DOHH2 (cell line): ENCODE measurements at regions not wholly inside any gene's neighbourhood (a gene's known extent, or its start where the extent isn't known, plus 50 kb on each side); places are given as distances from the start of the nearest gene placed in this dataset.

Experiments
- H3F3A ChIP-seq: fragments of 200-600 bp; sonication (generic), shearing (Covaris generic); 2 replicates; pipeline ENCODE4 v1.6.0; 2016; ENCODE audit warnings: antibody characterized with exemption, mild to moderate bottlenecking; ENCODE audit not compliant: control insufficient read depth, insufficient read depth
- H3K27ac ChIP-seq: fragments of 200-600 bp; sonication (generic); 2 replicates; pipeline ENCODE4 v1.5.1; 2014; ENCODE audit warnings: low read depth, mild to moderate bottlenecking, low read length, moderate library complexity
- H3K27me3 ChIP-seq: fragments of 200-600 bp; sonication (generic); 2 replicates; pipeline ENCODE4 v1.6.1; 2014; ENCODE audit warnings: mild to moderate bottlenecking, low read length, mixed read lengths; ENCODE audit not compliant: control insufficient read depth
- H3K36me3 ChIP-seq: fragments of 200-600 bp; sonication (generic); 2 replicates; pipeline ENCODE4 v1.6.1; 2014; ENCODE audit warnings: mild to moderate bottlenecking, low read length, moderate library complexity, mixed read lengths; ENCODE audit not compliant: control insufficient read depth
- H3K4me1 ChIP-seq: fragments of 200-600 bp; sonication (generic); 2 replicates; pipeline ENCODE4 v1.6.1; 2014; ENCODE audit warnings: mild to moderate bottlenecking, low read length, mixed read lengths; ENCODE audit not compliant: control insufficient read depth
- H3K4me2 ChIP-seq: fragments of 200-600 bp; sonication (generic); 2 replicates; pipeline ENCODE4 v1.6.0; 2014; ENCODE audit warnings: mild to moderate bottlenecking, low read length, moderate library complexity
- H3K4me3 ChIP-seq: fragments of 200-600 bp; sonication (generic); 2 replicates; pipeline ENCODE4 v1.5.1; 2014; ENCODE audit warnings: mild to moderate bottlenecking, low read length, mixed read lengths
- H3K79me2 ChIP-seq: fragments of 200-600 bp; sonication (generic); 2 replicates; pipeline ENCODE4 v1.6.1; 2014; ENCODE audit warnings: mild to moderate bottlenecking, low read length, mixed read lengths; ENCODE audit not compliant: control insufficient read depth
- H3K9me2 ChIP-seq: fragments of 200-600 bp; sonication (generic); replicated peaks from 2 replicates; pipeline ENCODE4 v1.6.1; 2014; ENCODE audit warnings: mild to moderate bottlenecking, low read length, mixed read lengths; ENCODE audit not compliant: control insufficient read depth
- H3K9me3 ChIP-seq: fragments of 200-600 bp; sonication (generic); 2 replicates; pipeline ENCODE4 v1.6.1; 2014; ENCODE audit warnings: antibody characterized with exemption, low read length, mixed read lengths; ENCODE audit not compliant: control insufficient read depth, insufficient read depth
- H4K20me1 ChIP-seq: fragments of 200-600 bp; sonication (generic); 2 replicates; pipeline ENCODE4 v1.6.0; 2014; ENCODE audit warnings: low read depth, mild to moderate bottlenecking, antibody characterized with exemption, low read length, moderate library complexity; ENCODE audit not compliant: control insufficient read depth, insufficient read depth
- EZH2phosphoT487 ChIP-seq: fragments of 200-600 bp; sonication (generic); IDR thresholded peaks from 2 replicates; pipeline ENCODE4 v1.6.1; 2017; ENCODE audit warnings: borderline replicate concordance, mild to moderate bottlenecking, antibody characterized with exemption, low read length, moderate library complexity, mixed read lengths
- TF ChIP-seq, protein P1 (sequence below): fragments of 200-600 bp; sonication (generic); IDR thresholded peaks from one replicate; pipeline ENCODE4 v1.5.1; 2014; ENCODE audit warnings: antibody characterized with exemption, mild to moderate bottlenecking, low read depth, low read length; ENCODE audit not compliant: poor library complexity, severe bottlenecking

DNA sequence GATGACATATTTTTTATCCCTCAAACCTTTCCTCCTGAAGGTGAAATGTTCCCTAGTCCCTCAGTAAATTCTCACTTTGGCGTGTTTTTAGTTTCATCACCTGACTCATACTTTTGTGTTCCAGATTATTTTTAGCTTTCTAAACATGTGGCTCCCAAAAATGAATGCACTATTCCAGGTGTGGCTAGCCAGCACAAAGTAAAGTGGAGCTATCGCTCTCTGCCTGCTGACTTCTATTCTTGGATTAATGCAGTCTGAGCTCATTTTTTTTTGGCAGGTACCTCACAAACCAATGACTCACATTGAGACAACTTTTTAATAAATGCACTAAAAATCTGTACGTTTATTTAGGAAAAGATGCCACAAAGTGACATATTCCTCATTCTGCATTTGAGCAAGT, 58.8 kb upstream of the LANCL2 start:
- peaks cover 33% of the 10 kb centered on the region for H3K4me1 ChIP-seq
- no peaks in the 10 kb centered on the region for H3K9me2 ChIP-seq
- H4K20me1 ChIP-seq: no peaks in the 10 kb centered on the region
- H3K36me3 ChIP-seq: no peaks in the 10 kb centered on the region
- no peaks in the 10 kb centered on the region for H3K79me2 ChIP-seq
- H3F3A ChIP-seq: no peaks in the 10 kb centered on the region
- H3K27ac ChIP-seq: no peak overlapping the region
- no peak overlapping the region for H3K4me2 ChIP-seq
- TF ChIP-seq, protein P1, sequence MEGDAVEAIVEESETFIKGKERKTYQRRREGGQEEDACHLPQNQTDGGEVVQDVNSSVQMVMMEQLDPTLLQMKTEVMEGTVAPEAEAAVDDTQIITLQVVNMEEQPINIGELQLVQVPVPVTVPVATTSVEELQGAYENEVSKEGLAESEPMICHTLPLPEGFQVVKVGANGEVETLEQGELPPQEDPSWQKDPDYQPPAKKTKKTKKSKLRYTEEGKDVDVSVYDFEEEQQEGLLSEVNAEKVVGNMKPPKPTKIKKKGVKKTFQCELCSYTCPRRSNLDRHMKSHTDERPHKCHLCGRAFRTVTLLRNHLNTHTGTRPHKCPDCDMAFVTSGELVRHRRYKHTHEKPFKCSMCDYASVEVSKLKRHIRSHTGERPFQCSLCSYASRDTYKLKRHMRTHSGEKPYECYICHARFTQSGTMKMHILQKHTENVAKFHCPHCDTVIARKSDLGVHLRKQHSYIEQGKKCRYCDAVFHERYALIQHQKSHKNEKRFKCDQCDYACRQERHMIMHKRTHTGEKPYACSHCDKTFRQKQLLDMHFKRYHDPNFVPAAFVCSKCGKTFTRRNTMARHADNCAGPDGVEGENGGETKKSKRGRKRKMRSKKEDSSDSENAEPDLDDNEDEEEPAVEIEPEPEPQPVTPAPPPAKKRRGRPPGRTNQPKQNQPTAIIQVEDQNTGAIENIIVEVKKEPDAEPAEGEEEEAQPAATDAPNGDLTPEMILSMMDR: no peak
- no peak for TF ChIP-seq EZH2phosphoT487
- H3K9me3 ChIP-seq: no peaks in the 10 kb centered on the region
- H3K27me3 ChIP-seq: 0 out of 2 replicates have a peak, but pooled peaks cover 2% of the 10 kb centered on the region
- H3K4me3 ChIP-seq: no peak overlapping the region

GRCh38 chr7:55307123-55307916, 57.8 kb upstream of the LANCL2 start:
- no peaks in the 10 kb centered on the region for H3K9me3 ChIP-seq
- H3K4me2 ChIP-seq: no peak overlapping the region
- H3K27me3 ChIP-seq: no peaks in the 10 kb centered on the region
- no peaks in the 10 kb centered on the region for H3K36me3 ChIP-seq
- no peak overlapping the region for H3K4me3 ChIP-seq
- no peaks in the 10 kb centered on the region for H3K79me2 ChIP-seq
- no peaks in the 10 kb centered on the region for H3K9me2 ChIP-seq
- H3K4me1 ChIP-seq: peaks cover 33% of the 10 kb centered on the region
- H4K20me1 ChIP-seq: no peaks in the 10 kb centered on the region
- no peaks in the 10 kb centered on the region for H3F3A ChIP-seq
- TF ChIP-seq, protein P1: no peak
- TF ChIP-seq EZH2phosphoT487: no peak
- no peak overlapping the region for H3K27ac ChIP-seq

DNA sequence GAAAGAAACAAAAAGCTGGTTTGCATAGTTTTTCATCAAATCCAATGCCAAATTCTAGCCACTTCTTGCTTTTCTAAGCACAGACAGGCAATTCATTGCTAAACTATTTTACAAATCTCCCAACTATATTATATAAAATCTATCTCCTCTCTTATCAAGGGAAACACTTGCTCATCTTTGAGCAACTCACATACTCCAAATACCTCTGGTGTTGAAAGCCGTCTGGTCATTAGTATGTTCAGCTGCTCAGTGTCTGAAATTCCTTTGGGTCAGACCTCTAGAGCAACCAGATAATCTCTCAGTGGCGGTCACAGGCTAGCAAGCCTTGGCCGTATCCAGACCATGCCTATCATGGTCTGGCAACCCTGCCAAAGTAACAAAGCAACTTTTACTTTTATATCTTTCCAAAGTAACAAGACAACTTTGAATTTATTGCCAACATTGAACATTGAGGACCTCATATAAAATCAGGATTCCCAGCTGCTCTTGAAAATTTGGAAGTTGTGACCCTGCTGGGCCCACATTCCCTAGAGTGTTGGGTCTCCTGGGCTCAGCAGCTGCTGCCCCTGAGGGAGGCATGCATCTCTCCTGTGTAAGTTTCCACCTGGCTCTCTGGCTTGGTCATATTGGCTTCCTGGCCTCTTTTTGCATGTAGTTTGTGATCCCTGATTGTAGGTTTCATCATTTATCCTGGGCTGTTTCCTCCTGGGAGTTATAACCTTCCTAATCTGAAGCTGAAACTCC, 56.8 kb upstream of the LANCL2 start:
- Histone ChIP-seq H3K4me2 (no peak overlapping the region), H3K36me3 (no peaks in the 10 kb centered on the region), H3K9me3 (no peaks in the 10 kb centered on the region), H3K9me2 (no peaks in the 10 kb centered on the region), H3F3A (no peaks in the 10 kb centered on the region), H4K20me1 (no peaks in the 10 kb centered on the region), H3K79me2 (no peaks in the 10 kb centered on the region), H3K4me1 (peaks cover 31% of the 10 kb centered on the region), H3K27ac (no peak overlapping the region), H3K27me3 (no peaks in the 10 kb centered on the region), H3K4me3 (no peak overlapping the region)
- TF ChIP-seq EZH2phosphoT487: no peak
